Trophoblast cell (in vitro differentiated cells and primary cell): ENCODE measurements at regions not wholly inside any gene's neighbourhood (a gene's known extent, or its start where the extent isn't known, plus 50 kb on each side); places are given as distances from the start of the nearest gene placed in this dataset.
A peak's percentile ranks its signal among the peaks of the same experiment; 100 is the strongest.

Source experiments
- DNase-seq, 2 donors: peaks; one replicate each; pipeline ENCODE4 v3.0.0-alpha.2; 2016
- H2AFZ ChIP-seq: 2 replicates; pipeline ENCODE4 v1.6.1; 2013; ENCODE audit warnings: low read length, moderate library complexity, mild to moderate bottlenecking; ENCODE audit not compliant: insufficient read depth, poor library complexity
- H2AK5ac ChIP-seq: 2 replicates; pipeline ENCODE4 v1.6.1; 2013; ENCODE audit warnings: mild to moderate bottlenecking, low read length
- H2BK120ac ChIP-seq: 2 replicates; pipeline ENCODE4 v1.6.1; 2013; ENCODE audit warnings: low read length, mild to moderate bottlenecking, moderate library complexity; ENCODE audit not compliant: insufficient read depth, poor library complexity
- H2BK12ac ChIP-seq: 2 replicates; pipeline ENCODE4 v1.6.1; 2013; ENCODE audit warnings: mild to moderate bottlenecking, low read length, moderate library complexity
- H2BK5ac ChIP-seq: 2 replicates; pipeline ENCODE4 v1.6.1; 2013; ENCODE audit warnings: low read length, low read depth, moderate library complexity, mild to moderate bottlenecking; ENCODE audit not compliant: poor library complexity
- H3K14ac ChIP-seq: 2 replicates; pipeline ENCODE4 v1.6.1; 2013; ENCODE audit warnings: mild to moderate bottlenecking, low read length
- H3K18ac ChIP-seq: 2 replicates; pipeline ENCODE4 v1.6.1; 2013; ENCODE audit warnings: mild to moderate bottlenecking, low read length
- H3K23ac ChIP-seq: 2 replicates; pipeline ENCODE4 v1.6.1; 2013; ENCODE audit warnings: low read length
- H3K27ac ChIP-seq: 2 replicates; pipeline ENCODE4 v1.5.1; 2013; ENCODE audit warnings: low read depth, mild to moderate bottlenecking, inconsistent platforms, low read length, moderate library complexity
- H3K27me3 ChIP-seq: 2 replicates; pipeline ENCODE4 v1.6.1; 2013; ENCODE audit warnings: inconsistent platforms, mild to moderate bottlenecking, low read length, moderate library complexity; ENCODE audit not compliant: insufficient read depth
- H3K36me3 ChIP-seq, 2 experiments: 1 replicate in 1 of 2; 2 replicates in 1 of 2; pipeline ENCODE4 v1.6.1; 2013; ENCODE audit warnings: low read length in 2 of 2, mild to moderate bottlenecking in 2 of 2, moderate library complexity in 1 of 2; ENCODE audit not compliant: insufficient read depth in 2 of 2, control insufficient read depth in 1 of 2
- H3K4ac ChIP-seq: 2 replicates; pipeline ENCODE4 v1.6.1; 2013; ENCODE audit warnings: low read depth, mild to moderate bottlenecking, low read length, moderate library complexity
- H3K4me1 ChIP-seq, 2 experiments: 1 replicate in 1 of 2; 2 replicates in 1 of 2; pipeline ENCODE4 v1.6.1; 2013; ENCODE audit warnings: low read length in 2 of 2, mild to moderate bottlenecking in 2 of 2, moderate library complexity in 1 of 2; ENCODE audit not compliant: insufficient read depth in 2 of 2, control insufficient read depth in 1 of 2
- H3K4me2 ChIP-seq: 2 replicates; pipeline ENCODE4 v1.6.1; 2013; ENCODE audit warnings: inconsistent platforms, mild to moderate bottlenecking, low read length, moderate library complexity
- H3K4me3 ChIP-seq: 2 replicates; pipeline ENCODE4 v1.5.1; 2013; ENCODE audit warnings: mild to moderate bottlenecking, low read depth, low read length, inconsistent platforms
- H3K79me1 ChIP-seq: one replicate; pipeline ENCODE4 v1.6.1; 2013; ENCODE audit warnings: low read length
- H3K79me2 ChIP-seq: 2 replicates; pipeline ENCODE4 v1.6.1; 2013; ENCODE audit warnings: low read length, mild to moderate bottlenecking; ENCODE audit not compliant: control insufficient read depth, insufficient read depth, poor library complexity
- H3K9ac ChIP-seq: 2 replicates; pipeline ENCODE4 v1.6.1; 2013; ENCODE audit warnings: mild to moderate bottlenecking, low read length
- H3K9me3 ChIP-seq: 2 replicates; pipeline ENCODE4 v1.6.1; 2013; ENCODE audit warnings: low read depth, mild to moderate bottlenecking, control low read depth, inconsistent platforms, low read length; ENCODE audit not compliant: insufficient read depth
- H4K12ac ChIP-seq: 2 replicates; pipeline ENCODE4 v1.6.1; 2013; ENCODE audit warnings: low read depth, mild to moderate bottlenecking, low read length, moderate library complexity
- H4K8ac ChIP-seq: 2 replicates; pipeline ENCODE4 v1.6.1; 2013; ENCODE audit warnings: low read depth, mild to moderate bottlenecking, low read length, moderate library complexity
- H4K91ac ChIP-seq: one replicate; pipeline ENCODE4 v1.6.1; 2013; ENCODE audit warnings: low read depth, mild to moderate bottlenecking, low read length, moderate library complexity
- WGBS: extraction: QIAGEN DNeasy Blood & Tissue Kit; methylation state at CpG from one replicate; pipeline ENCODE4 v1.1.7; 2013; ENCODE audit warnings: missing lambda C conversion rate; ENCODE audit not compliant: insufficient read length, insufficient coverage; ENCODE audit errors: extremely low coverage; 5-methylcytosine and 5-hydroxymethylcytosine counted together

GRCh38 chr18:47758000-47758399, 172.5 kb downstream of the SMAD2 start:
- Histone ChIP-seq H3K4me1 (no peaks in the 10 kb centered on the region), H4K91ac (no peak overlapping the region), H3K18ac (no peak overlapping the region), H3K4me3 (no peak overlapping the region), H3K9ac (no peak overlapping the region), H2AFZ (no peak overlapping the region), H3K23ac (no peak overlapping the region), H4K12ac (no peak overlapping the region), H3K27me3 (no peaks in the 10 kb centered on the region), H3K4me2 (no peak overlapping the region), H2BK120ac (no peak overlapping the region), H3K36me3 (no peaks in the 10 kb centered on the region), H3K27ac (no peak overlapping the region), H3K79me2 (no peaks in the 10 kb centered on the region), H4K8ac (no peak overlapping the region), H3K79me1 (no peaks in the 10 kb centered on the region), H2AK5ac (no peak overlapping the region), H2BK12ac (no peak overlapping the region), H2BK5ac (no peak overlapping the region), H3K14ac (no peak overlapping the region), H3K9me3 (no peaks in the 10 kb centered on the region), H3K4ac (no peak overlapping the region)
- no peak for DNase-seq
- no CpG with 5 or more reads among the region's 2 CpGs for WGBS

DNA sequence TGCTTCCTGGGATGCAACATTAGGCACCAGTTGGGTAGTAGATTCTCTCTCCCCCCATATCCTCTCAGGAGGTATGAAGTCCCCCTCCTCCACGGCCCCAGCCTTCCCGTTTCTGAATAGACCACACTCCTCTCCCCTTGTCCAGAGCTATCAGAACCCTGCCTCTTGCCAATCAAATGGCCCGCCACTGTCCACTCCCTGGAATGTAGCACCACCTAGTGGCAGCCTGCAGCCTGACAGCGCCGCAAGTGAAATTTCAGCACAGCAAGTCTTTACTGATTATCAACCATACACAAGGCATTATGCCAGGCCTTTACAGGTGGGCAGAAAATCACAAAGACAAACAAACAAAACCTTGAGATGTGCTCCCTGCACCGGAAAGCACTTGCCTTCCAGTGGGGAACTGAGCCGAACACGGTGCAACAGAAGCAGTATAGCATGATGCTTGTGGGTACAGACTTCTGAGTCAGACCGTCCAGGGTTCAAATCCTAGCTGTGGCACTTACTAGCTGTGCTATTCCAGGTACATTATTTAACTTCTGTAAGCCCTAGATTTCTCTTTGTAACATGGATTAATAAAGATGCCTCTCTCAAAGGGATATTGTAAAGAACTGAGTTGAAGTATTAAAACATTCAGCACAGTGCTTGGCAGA, 174.0 kb downstream of the SMAD2 start:
- no peaks in the 10 kb centered on the region for H3K4me1 ChIP-seq
- H3K9me3 ChIP-seq: no peaks in the 10 kb centered on the region
- H3K4ac ChIP-seq: no peak overlapping the region
- H3K79me1 ChIP-seq: no peaks in the 10 kb centered on the region
- no peak overlapping the region for H2BK12ac ChIP-seq
- peak; percentile 46 to 78 for DNase-seq
- no peak overlapping the region for H3K14ac ChIP-seq
- H3K18ac ChIP-seq: no peak overlapping the region
- WGBS: no CpG with 5 or more reads among the region's 9 CpGs
- H3K23ac ChIP-seq: no peak overlapping the region
- H3K27me3 ChIP-seq: no peaks in the 10 kb centered on the region
- H3K4me3 ChIP-seq: no peak overlapping the region
- H2AFZ ChIP-seq: no peak overlapping the region
- no peak overlapping the region for H2BK120ac ChIP-seq
- H4K8ac ChIP-seq: no peak overlapping the region
- H2BK5ac ChIP-seq: no peak overlapping the region
- H2AK5ac ChIP-seq: no peak overlapping the region
- no peak overlapping the region for H3K9ac ChIP-seq
- no peaks in the 10 kb centered on the region for H3K36me3 ChIP-seq
- no peaks in the 10 kb centered on the region for H3K79me2 ChIP-seq
- no peak overlapping the region for H4K91ac ChIP-seq
- H3K27ac ChIP-seq: no peak overlapping the region
- no peak overlapping the region for H4K12ac ChIP-seq
- no peak overlapping the region for H3K4me2 ChIP-seq

GRCh38 chr18:47755102-47755456, 175.4 kb downstream of the SMAD2 start:
- Histone ChIP-seq H2BK5ac (no peak overlapping the region), H3K9ac (no peak overlapping the region), H3K4me1 (no peaks in the 10 kb centered on the region), H2BK120ac (no peak overlapping the region), H3K79me2 (no peaks in the 10 kb centered on the region), H3K79me1 (no peaks in the 10 kb centered on the region), H2AFZ (no peak overlapping the region), H4K8ac (no peak overlapping the region), H3K27me3 (no peaks in the 10 kb centered on the region), H4K91ac (no peak overlapping the region), H3K36me3 (no peaks in the 10 kb centered on the region), H3K23ac (no peak overlapping the region), H3K4me3 (no peak overlapping the region), H3K14ac (no peak overlapping the region), H3K18ac (no peak overlapping the region), H2BK12ac (no peak overlapping the region), H3K27ac (no peak overlapping the region), H3K9me3 (no peaks in the 10 kb centered on the region), H2AK5ac (no peak overlapping the region), H3K4me2 (no peak overlapping the region), H4K12ac (no peak overlapping the region), H3K4ac (no peak overlapping the region)
- no peak for DNase-seq
- WGBS: no CpG with 5 or more reads among the region's 4 CpGs

DNA sequence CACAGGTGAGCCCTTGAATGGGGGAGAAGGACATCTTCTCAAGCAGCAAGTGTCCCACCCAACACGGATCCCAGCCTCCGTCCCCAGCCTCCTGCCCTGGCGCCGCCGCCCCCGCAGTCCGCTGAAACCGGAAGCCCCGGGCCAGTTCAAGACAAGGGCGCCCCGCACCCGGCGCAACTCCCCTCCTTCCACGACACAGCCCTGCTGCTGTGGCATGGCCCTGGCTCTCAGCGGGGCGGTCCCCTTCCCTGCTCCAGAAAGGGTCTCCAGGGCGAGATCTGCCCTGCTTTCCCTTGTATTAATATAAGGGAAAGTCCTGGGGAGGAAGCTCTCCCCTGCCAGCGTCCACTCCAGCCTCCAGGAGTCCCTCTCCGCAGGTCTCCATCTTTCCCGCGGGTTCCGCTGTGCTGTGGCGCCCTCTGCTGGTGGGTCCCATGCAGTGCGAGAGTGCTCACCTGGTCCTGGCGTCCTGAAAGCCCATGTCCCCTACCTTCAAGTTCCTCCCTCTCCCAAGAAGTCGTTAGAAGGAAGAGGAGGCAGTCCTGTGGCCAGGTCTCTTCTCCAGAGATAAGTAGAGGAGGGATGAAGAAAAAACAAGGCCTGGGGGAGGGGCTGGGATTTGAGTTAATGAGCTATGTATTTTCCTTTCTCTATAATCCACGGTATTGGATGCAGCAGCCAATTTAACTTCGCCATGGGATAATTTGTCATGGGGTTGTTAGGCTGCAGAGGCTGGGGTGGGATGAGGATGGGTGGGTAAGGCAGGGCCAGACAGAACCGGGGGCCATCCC, 176.0 kb downstream of the SMAD2 start:
- Histone ChIP-seq H2AK5ac (no peak overlapping the region), H3K14ac (no peak overlapping the region), H3K4ac (no peak overlapping the region), H3K36me3 (no peaks in the 10 kb centered on the region), H3K4me1 (no peaks in the 10 kb centered on the region), H3K9me3 (no peaks in the 10 kb centered on the region), H3K9ac (no peak overlapping the region), H3K27me3 (no peaks in the 10 kb centered on the region), H3K27ac (no peak overlapping the region), H2AFZ (no peak overlapping the region), H2BK5ac (no peak overlapping the region), H2BK120ac (no peak overlapping the region), H2BK12ac (no peak overlapping the region), H4K12ac (no peak overlapping the region), H3K79me1 (no peaks in the 10 kb centered on the region), H3K23ac (no peak overlapping the region), H3K18ac (no peak overlapping the region), H4K8ac (no peak overlapping the region), H3K4me2 (no peak overlapping the region), H4K91ac (no peak overlapping the region), H3K4me3 (no peak overlapping the region), H3K79me2 (no peaks in the 10 kb centered on the region)
- peak; percentile 63 to 78 for DNase-seq
- no CpG with 5 or more reads among the region's 29 CpGs for WGBS
